HG03280 (cell line): ENCODE measurements at regions not wholly inside any gene's neighbourhood (a gene's known extent, or its start where the extent isn't known, plus 50 kb on each side); places are given as distances from the start of the nearest gene placed in this dataset.

Experiments used
- ATAC-seq: cut with Tn5 transposase; IDR thresholded peaks from one replicate; pipeline ENCODE4 v1.9.1; 2021; ENCODE audit warnings: mild to moderate bottlenecking, moderate library complexity; ENCODE audit not compliant: unreplicated experiment

DNA sequence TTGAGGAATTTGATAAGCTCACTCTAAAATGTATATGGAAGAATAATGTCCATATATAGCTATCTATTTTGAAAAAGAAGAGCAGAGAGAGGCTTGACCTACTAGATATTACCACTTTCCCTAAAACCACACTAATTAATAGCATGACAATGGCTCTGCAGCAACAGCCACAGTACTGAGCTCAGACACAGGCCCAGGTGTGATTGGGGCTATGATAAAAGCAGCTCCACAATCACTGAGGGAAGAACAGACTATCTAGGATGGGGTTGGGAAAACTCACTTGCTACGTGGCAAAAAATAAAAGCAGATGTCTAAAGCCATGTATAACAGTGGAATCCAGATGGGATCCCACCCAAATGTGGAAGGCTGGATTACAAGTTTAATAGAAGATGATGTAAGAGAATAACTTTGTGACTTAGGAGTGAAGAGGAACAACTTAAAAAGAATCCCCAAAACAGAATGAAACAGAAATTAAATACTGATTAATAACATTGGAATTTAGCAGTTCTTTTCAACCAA, 80.8 kb upstream of the RAB4A start:
- no peak for ATAC-seq

DNA sequence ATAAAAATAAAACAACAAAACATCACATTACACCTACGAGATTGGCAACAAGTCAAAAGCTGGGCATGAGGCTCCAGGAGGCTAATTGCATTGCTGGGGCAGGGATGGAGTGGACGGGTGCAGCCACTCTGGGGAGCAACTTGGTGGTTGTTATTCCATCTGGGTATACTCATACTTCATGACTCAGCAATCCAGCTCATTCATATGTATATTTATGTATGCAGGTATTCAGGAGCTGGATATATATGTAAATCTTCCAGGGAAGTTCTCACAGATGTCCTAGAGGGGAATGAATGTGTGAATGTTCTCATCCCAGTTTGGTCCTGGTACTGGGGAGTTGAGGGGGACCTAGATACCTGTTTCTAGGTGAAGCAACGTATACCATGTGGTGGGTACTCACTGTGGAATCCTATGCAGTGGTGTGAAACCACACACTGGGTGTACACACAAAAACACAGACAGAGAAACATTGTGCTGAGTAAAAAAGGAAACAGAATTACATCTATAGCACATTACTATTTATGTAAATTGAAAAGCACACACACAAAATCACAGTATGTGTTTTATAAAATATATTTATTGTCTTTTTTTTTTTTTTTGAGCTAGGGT, 79.7 kb upstream of the RAB4A start:
- no peak for ATAC-seq

DNA sequence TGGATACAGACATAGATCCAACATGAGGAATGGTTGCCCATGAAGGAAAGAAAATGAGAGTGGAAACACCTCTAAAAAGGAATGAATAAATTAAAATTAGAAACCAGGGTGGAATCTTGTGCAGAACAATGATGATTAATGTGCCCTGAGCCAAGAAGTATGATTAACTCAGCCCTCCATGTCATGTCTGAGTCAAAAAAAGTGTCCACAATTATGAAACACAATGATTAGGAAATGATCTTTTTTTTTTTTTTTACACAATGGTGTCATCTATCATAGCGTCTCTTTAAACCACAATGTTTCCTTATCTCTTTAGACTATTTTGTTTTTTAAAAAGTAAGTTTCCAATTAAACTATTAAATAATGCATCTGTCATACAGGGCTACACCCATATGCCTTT, 78.9 kb upstream of the RAB4A start:
- no peak for ATAC-seq

DNA sequence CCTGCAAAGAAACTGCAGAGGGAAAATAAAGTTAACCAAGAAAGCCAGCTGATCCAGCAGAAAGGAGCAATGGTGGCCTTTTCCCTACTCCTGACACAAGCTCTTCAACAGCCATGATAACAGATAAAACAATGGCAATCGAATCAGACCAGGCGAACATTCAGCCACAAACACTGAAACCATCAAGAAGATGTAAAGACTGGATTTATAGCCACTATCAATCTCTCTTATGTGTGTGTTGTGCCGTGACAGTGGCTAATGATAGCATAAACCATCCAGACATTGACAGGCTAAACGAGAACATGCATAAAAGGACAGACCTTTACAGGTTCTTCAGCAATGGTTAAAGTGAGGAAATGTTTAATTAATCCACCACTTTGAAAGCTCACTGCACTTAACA, 78.1 kb upstream of the RAB4A start:
- ATAC-seq, result no peak

DNA sequence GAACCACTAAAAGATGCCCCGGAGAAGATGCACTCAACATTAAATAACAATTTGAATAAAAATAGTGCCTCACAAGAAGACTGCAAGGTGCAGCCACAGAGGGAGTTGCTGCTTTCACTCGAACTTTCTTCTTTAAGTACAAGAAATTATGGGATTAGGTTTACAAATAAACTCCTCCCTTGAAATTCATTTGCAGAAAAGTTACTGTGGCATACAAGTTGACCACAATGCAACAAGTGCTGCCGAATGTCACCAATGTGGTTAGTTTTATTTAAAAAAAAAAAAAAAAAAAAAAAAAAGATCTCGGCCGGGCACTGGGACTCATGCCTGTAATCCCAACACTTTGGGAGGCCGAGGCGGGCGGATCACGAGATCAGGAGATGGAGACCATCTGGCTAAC, 76.8 kb upstream of the RAB4A start:
- ATAC-seq, result no peak

DNA sequence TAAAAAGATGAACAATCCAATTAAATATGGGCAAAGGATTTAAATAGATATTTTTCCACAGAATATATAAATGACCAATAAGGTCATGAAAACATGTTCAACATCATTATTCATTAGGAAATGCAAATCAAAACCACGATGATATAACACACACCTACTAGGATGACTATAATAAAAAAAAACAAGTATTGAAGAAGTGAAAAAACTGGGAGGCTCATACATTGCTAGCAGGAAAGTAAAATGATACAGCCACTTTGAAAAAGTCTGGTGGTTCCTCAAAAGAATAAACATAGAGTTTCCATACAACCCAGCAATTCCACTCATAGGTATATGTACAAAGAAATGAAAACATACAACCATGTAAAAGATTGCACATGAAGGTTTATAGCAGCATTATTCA, 75.7 kb upstream of the RAB4A start:
- ATAC-seq, result no peak

DNA sequence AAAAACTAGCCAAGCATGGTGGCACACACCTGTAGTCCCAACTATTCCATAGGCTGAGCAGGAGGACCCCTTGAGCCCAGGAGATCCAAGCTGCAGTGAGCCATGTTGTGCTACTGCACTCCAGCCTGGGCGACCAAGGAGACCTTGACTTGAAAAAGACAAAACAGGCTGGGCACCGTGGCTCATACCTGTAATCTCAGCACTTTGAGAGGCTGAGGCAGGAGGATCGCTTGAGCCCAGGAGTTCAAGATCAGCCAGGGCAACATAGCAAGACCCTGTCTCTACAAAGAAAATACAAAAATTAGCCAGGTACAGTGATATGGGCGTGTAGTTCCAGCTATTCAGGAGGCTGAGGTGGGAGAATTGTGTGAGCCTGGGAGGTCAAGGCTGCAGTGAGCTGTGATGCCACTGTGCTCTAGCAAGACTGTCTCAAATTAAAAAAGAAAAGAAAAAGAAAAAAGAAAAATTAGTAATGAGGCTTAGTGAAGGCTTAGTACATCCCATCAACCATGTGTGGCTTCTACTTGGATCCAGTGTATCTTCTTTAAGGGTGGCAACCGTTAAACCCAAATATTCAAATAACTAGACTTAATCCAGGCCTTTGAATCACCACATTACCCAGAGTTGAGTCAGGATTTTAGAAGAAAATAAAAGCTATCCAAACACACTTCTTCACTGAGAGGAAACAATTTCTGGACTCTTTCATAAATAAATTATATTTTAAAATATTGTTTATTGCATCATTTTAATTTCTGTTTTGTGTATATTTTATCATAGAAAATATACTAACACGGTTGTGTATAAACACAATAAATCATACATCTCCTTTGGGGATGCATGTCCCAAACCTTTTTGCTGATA, 74.3 kb upstream of the RAB4A start:
- ATAC-seq, result no peak

DNA sequence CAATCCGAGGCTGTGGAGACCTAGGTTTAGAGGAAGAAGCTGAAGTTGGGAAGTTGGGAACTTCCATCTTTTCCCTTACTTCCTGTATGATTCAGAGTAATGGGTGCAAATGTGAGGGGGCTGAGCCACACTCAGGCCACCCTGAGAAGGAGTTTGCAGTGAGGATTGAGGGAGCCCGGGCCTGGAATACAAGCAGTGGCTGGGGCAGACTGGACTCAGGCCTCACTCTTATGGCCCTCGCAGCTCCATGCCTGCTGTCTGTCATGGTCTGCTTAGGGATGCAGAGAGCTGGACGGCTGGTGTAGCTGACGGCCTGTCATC, 73.7 kb upstream of the RAB4A start:
- no peak for ATAC-seq

DNA sequence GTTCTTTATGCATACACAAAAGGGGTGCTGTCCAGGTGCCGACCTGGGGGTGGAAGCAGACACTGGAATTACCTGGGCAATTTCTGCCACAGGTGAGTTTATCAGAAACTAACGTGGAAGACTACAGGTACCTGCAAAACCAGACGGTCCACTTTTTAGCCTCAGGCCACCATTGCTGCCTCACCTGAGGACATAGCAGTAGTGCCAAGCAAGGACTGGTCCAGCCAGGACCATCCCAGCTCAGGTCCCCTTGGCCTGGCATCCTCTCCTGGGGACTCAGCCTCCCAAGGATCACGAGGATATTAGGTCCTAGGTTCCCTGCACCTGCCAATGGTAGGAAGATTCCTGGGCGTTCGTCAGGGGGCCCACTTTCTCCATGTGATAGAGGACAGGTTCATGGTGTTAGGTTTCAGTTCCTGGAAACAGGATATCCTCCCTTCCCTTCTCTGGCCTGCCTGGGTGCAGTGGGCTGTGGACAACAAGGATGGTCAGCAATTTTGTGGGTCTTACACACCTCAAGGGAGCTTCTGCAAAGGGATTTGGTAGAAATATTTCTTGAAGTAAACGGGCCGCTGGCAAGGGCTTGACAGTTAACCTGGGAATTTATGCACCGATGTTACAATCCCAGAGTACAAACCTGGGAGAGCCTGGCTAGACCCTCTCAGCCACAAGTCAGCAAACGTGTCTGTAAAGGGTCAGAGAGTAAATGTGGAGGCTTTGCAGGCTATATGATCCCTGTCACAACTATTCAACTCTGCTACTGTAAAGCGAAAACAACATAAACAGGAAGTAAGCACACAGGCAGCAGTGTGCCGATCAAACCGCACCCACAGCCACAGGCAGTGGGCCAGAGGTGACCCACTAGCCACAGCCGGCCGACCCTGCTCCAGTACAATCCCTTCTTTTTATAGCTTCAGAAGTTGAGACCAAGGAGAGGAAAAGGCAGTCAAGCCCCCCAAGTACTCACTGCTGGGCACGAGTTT, 71.4 kb upstream of the RAB4A start:
- peak; percentile 89 for ATAC-seq

DNA sequence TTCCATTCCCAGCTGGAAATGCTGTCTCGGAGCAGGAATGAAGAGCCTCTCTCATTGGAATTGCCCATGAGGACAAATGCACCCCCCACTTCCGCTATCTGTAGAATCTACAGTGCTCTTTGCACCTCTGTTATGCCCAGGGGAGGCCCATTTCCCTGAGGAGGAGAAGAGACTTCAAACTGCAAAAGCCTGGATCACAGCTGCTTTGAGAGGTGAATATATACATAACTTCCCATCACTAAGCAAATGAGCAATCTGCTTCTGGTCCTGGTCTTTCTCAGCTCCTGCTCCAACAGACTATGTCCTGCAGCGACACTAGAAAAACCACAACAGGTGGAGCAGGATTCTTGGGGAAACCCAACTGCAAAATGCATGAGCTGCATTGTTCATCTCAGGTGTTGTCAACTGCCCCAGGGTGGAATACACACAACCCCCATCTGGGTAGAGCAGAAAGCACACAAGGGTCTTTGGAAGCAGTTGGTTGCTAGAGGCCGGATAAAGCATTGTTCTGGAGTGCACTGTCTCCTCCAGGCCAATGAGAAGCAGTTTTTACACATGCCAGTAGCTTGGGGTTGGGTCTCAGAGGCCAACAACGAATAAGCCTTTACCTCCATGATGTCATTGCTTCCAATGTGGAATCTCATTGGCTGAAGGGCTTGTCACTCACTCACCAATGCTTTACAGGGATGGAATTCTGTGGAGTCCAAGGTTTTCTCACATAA, 67.7 kb upstream of the RAB4A start:
- ATAC-seq, result no peak

DNA sequence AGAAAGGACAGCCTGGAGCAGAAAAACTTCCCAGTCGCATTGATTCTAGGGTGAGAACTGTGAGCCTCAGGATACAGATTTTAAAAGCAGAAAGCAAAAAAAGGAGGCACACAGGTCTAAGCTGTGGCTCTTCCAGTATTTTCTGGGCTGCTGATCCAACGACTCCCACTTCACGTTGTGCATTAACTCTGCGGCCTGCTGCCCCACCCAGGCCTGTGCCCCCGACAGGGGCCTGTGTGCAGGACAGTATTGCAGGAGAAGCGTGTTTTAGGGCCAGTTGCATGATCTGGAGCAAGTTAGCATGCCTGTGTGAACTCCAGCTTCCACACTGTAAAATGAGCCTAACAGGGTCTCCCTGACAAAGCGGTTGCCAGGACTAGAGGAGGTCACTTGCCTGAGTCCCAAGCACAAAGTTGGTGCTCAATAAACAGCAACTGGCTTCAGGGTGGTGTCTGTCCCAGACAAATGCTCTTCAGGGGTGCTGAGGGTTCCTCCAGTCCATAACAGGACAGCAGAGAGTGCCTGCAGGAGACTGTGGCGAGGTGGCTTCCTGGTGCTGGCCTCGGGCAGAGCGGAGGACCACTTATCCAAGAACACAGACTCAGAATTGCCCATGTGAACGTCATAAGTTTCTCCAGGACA, 66.8 kb upstream of the RAB4A start:
- ATAC-seq, result no peak

DNA sequence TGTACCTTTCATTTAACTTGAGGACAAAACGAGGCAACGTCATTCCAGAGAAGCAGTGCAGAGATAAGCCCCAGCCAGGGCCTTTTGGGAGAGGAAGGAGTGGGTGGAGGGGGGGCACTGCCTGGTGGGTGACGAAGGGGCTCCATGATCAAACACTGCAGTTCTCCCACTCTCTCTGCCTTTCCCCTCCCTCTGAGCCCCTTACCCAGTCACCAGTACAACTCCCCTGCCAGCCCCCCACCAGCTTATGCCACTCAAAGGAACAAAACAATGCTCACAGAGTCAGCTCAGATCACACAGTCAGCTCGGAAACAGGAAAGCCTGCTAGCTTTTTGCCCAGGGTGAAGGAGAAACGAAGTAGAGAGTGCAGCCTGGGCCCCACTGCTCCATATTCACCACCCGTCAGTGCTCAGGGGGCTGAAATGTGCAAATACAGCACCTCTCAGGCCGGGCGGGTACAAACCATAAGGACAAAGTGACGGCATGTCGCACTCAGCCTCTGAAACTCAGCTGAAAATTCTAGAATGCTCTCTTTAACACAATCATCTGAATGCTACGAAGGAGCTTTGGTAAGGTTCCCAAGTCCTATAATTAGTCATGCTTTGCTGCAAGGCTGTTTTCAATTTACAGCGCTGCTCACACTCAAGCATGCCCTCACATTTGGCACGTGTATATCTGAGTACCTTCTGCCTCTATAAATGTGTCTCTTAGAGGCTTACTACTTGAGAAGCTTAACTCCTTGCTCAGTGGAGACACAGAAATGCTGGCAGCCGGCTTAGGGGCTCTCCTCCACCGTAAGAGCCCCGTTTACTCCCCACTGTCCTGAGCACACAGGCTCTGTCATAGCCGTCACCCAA, 65.8 kb upstream of the RAB4A start:
- ATAC-seq, result no peak

DNA sequence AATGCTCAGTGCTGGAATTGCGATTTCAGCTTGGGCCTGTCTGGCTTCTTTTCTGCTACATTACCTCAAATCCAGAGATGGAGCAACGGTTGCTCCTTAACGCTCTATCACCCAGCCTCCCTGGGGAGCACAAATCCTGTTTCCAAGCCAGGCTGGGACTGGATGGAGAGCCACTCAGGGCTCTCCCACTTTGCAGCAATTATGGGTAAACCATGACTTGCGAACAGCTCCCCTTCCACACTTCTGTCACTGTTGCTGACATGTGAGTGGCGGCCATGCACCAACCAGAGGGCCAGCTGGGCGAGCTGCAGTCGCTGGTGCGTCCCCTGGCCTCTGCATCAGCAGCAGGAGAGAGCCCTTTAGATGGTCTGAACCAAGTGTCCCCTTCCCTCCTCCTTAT, 65.1 kb upstream of the RAB4A start:
- ATAC-seq, result no peak

DNA sequence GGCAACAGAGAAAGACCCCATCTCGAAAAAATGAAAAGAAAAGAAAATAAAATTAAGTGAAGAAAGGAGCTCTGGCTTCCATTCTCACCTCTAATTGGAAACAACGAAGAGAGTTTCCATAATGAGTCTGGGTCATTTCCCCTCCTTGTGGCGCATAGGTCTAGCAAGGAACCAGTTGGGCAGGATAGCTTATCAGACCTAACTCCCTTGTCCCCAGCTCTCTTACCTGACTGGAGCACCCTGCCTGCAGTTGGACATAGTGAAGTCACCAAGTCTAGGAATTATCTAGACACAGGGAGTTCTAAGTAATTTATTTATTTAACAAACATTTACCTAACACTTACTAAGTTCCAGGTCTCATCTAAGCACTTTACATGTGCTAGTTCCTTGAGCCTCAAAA, 63.0 kb upstream of the RAB4A start:
- no peak for ATAC-seq

DNA sequence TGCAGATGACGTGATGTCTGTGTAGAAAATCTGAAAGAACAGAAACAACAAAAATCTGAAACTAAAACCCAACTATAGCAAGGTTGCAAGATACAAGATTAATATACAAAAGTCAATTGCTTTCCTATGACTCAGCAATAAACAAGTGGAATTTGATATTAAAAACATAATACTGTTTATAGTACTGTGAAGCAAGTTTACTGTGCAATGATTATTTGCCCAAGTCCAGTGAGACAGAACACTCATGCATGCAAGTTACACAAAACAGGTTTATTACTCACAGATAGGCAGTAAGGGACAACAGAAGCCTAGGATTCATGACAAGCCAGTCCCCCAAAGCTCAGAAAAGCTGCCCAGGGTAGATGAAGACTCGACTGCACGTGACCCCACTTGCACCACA, 62.4 kb upstream of the RAB4A start:
- no peak for ATAC-seq

DNA sequence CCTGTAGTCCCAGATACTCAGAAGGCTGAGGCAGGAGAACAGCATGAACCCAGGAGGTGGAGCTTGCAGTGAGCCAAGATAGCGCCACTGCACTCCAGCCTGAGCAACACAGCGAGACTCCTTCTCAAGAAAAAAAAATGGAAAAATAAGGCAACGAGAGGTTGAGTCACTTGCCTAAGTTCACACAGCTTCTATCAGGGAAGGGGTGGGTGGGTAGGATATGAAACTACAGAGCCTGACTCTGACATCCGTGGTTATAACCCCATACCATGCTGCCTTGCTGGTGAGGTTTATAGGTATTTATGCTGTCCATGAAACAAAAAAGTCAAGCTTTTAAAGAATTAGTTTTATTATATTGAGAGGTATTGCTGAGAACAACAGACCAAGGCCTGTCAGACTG, 61.5 kb upstream of the RAB4A start:
- ATAC-seq, result no peak

DNA sequence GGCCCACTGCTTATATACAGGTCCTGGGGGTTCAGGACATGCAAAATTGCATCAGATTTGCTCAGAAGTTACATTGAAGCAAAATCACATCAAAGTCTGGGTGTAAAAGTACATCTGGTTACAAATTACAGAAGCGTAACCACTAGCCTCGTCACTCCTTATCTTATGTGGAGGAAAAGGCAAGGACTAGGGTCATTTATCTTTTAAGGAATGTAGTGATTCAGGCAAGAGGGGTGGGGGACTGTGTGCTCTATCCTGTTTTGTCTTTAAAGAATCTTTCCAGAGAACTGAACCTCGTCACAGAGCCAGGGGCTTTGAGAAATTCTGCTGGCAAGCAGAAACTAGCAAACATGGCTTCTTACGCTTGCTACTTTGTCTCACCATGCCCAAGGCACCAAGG, 61.1 kb upstream of the RAB4A start:
- no peak for ATAC-seq

DNA sequence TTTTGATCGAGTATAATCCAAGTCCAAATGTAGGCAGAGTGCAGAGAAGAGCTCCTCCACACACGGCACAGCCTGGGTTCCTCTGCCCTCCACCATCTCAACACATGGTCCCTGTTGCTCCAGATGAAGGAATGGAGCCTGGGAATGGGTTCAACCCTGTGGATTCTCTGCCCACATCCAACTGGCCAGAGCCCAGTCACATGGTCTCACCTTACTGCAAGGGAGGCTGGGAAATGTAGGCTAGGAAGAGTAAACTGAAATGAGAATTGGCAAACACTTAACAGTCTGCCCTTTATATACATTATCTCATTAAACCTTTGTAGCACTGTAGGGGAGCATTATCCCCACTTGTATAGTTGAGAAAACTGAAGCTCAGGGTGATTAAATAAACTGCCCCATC, 60.1 kb upstream of the RAB4A start:
- no peak for ATAC-seq

DNA sequence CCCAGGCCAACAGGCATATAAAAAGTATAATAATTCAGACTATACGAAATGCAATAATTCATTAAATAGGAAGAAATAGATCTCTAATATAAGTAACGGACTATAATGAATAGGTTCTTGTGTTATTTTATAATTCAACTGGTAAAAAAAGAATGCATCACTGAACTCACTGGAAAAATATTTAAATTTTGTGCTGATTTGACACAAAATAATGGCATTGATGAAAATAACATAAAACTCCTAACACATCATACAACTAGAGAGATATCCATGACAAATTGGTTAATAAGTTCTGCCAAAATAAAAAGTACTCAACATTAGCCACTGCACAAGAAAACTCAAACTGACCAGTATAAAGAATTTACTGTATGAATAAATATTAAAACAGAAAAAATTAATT, 57.1 kb upstream of the RAB4A start:
- no peak for ATAC-seq
